K562 (cell line): ENCODE measurements at regions not wholly inside any gene's neighbourhood (a gene's known extent, or its start where the extent isn't known, plus 50 kb on each side); places are given as distances from the start of the nearest gene placed in this dataset.

ENCODE experiments used
- ATAC-seq: fragments of 200-7000 bp; cut with Tn5 transposase; 3 replicates; pipeline ENCODE4 v1.9.1; 2020; ENCODE audit warnings: moderate library complexity
- BruUV-seq: library from RNA; stranded (reverse); fragments of 400-500 nt; replicated peaks from 2 replicates; lab custom pipeline; 2021; lab: Mats Ljungman, UMichigan
- CTCF ChIA-PET: fragments of 300-600 bp; formaldehyde crosslinking; extraction: SDS; loops from one replicate; lab custom pipeline; 2021; ENCODE audit warnings: low intra/inter-chr PET ratio; lab: Yijun Ruan, JAX
- POLR2A ChIA-PET: fragments of 300-600, 350-650 bp; sonication (Branson Sonifier 250); formaldehyde crosslinking; extraction: SDS; loops from one replicate; lab custom pipeline; 2021; ENCODE audit warnings: antibody characterized with exemption, inconsistent platforms; lab: Yijun Ruan, JAX
- DNase-seq, 4 experiments: peaks; one replicate each; pipeline versions ENCODE4 v3.0.0 to v3.0.0-alpha.2; 2011 to 2018; ENCODE audit warnings: low spot score in 3 of 4, mixed read lengths in 3 of 4; ENCODE audit errors: extremely low read depth in 1 of 4
- FAIRE-seq: peaks from 2 replicates; lab custom pipeline; 2011; peaks lifted over from hg19 to GRCh38; lab: Jason Lieb, UNC
- H2AFZ ChIP-seq: 2 replicates; pipeline ENCODE4 v1.6.0; 2011; ENCODE audit warnings: low read depth, low read length, control low read depth, inconsistent platforms
- H3K27ac ChIP-seq: fragments of 200-600 bp; 3 replicates; pipeline ENCODE4 v1.8.0; 2011; ENCODE audit warnings: low read depth, mild to moderate bottlenecking, control low read depth, inconsistent platforms, low read length, moderate library complexity, mixed read lengths; ENCODE audit errors: extremely low read depth
- H3K27me3 ChIP-seq, 2 experiments: fragments of 300-600 bp in 1 of 2; 2 replicates in 1 of 2; 3 replicates in 1 of 2; pipeline versions ENCODE4 v1.6.0 to v1.8.0; 2011; ENCODE audit warnings: inconsistent platforms in 2 of 2, low read length in 2 of 2, mild to moderate bottlenecking in 1 of 2, mixed read lengths in 1 of 2, moderate library complexity in 1 of 2; ENCODE audit not compliant: control insufficient read depth in 2 of 2, insufficient read depth in 2 of 2
- H3K36me3 ChIP-seq: fragments of 300-600 bp; 3 replicates; pipeline ENCODE4 v1.8.0; 2011; ENCODE audit warnings: mild to moderate bottlenecking, low read length, inconsistent platforms; ENCODE audit not compliant: control insufficient read depth, insufficient read depth
- H3K4me1 ChIP-seq, 2 experiments: fragments of 200-600 bp in 1 of 2; replicated peaks in 1 of 2; 2 replicates in 1 of 2; 3 replicates in 1 of 2; pipeline versions ENCODE4 v1.5.1 to v1.8.0; 2011; ENCODE audit warnings: inconsistent platforms in 2 of 2, low read length in 2 of 2, mild to moderate bottlenecking in 1 of 2, mixed read lengths in 1 of 2, moderate library complexity in 1 of 2; ENCODE audit not compliant: control insufficient read depth in 2 of 2, insufficient read depth in 2 of 2
- H3K4me2 ChIP-seq: 2 replicates; pipeline ENCODE4 v1.6.1; 2011; ENCODE audit warnings: low read length, control low read depth, inconsistent platforms, mixed read lengths; ENCODE audit not compliant: insufficient read depth
- H3K4me3 ChIP-seq: fragments of 200-600 bp; sonication (generic), shearing (Covaris generic); 2 replicates; pipeline ENCODE4 v1.5.1; 2016; ENCODE audit warnings: control low read depth, inconsistent platforms
- H3K79me2 ChIP-seq: fragments of 200-600 bp; 3 replicates; pipeline ENCODE4 v1.8.0; 2011; ENCODE audit warnings: low read length, inconsistent platforms; ENCODE audit not compliant: control insufficient read depth, insufficient read depth
- H3K9ac ChIP-seq, 2 experiments: 2 replicates each; pipeline versions ENCODE4 v1.6.0 to v1.6.1; 2011; ENCODE audit warnings: low read depth in 2 of 2, low read length in 2 of 2, control low read depth in 1 of 2, inconsistent platforms in 1 of 2, mild to moderate bottlenecking in 1 of 2, mixed read lengths in 1 of 2; ENCODE audit not compliant: insufficient read depth in 1 of 2
- H3K9me1 ChIP-seq: one replicate; pipeline ENCODE4 v1.6.0; 2011; ENCODE audit warnings: inconsistent platforms, mild to moderate bottlenecking, low read length, moderate library complexity; ENCODE audit not compliant: control insufficient read depth, insufficient read depth
- H3K9me3 ChIP-seq: replicated peaks from 2 replicates; pipeline ENCODE4 v1.5.1; 2011; ENCODE audit warnings: low read depth, low read length, inconsistent platforms; ENCODE audit not compliant: control insufficient read depth, insufficient read depth
- H4K20me1 ChIP-seq: replicated peaks from 2 replicates; pipeline ENCODE4 v1.6.1; 2011; ENCODE audit warnings: low read length, inconsistent platforms, mixed read lengths; ENCODE audit not compliant: control insufficient read depth, insufficient read depth
- ATF4 ChIP-seq: fragments of 450-650 bp; formaldehyde crosslinking; IDR thresholded peaks from 2 replicates; pipeline ENCODE4 v1.4.0; 2022; ENCODE audit warnings: mild to moderate bottlenecking, moderate library complexity
- BRF1 ChIP-seq: IDR thresholded peaks from 3 replicates; pipeline ENCODE4 v1.6.1; 2011; ENCODE audit warnings: borderline replicate concordance, mild to moderate bottlenecking; ENCODE audit not compliant: insufficient read length; ENCODE audit errors: extremely low read depth
- ELF1 ChIP-seq: fragments of 200-800 bp; sonication (Bioruptor generic); IDR thresholded peaks from 2 replicates; pipeline ENCODE4 v1.6.1; 2016; ENCODE audit warnings: missing genetic modification characterization, missing compliant biosample characterization
- ILF3 ChIP-seq: fragments of 450-650 bp; IDR thresholded peaks from 2 replicates; pipeline ENCODE4 v1.6.1; 2018; ENCODE audit warnings: antibody characterized with exemption, mild to moderate bottlenecking, moderate library complexity, borderline replicate concordance
- MIER1 ChIP-seq: fragments of 450-650 bp; IDR thresholded peaks from 2 replicates; pipeline ENCODE4 v1.6.1; 2016; ENCODE audit warnings: antibody characterized with exemption, mild to moderate bottlenecking, low read depth
- MLX ChIP-seq, 2 experiments: fragments of 450-650 bp in 1 of 2; sonication (generic) in 1 of 2; formaldehyde crosslinking; conservative IDR thresholded peaks; 2 replicates each; pipeline versions ENCODE4 v1.4.0 to v1.8.1; 2020 to 2022; ENCODE audit warnings: mild to moderate bottlenecking in 1 of 2, missing genetic modification reagents in 1 of 2
- NFATC3 ChIP-seq: fragments of 450-650 bp; IDR thresholded peaks from 2 replicates; pipeline ENCODE4 v1.6.1; 2017; ENCODE audit warnings: mild to moderate bottlenecking
- SAFB ChIP-seq: fragments of 200-400 bp; formaldehyde crosslinking; IDR thresholded peaks from 2 replicates; pipeline ENCODE4 v1.6.1; 2017; ENCODE audit warnings: low read depth, low read length, borderline replicate concordance
- SMARCA4 ChIP-seq: fragments of 450-650 bp; IDR thresholded peaks from 2 replicates; pipeline ENCODE4 v1.6.1; 2016
- SMARCE1 ChIP-seq: fragments of 450-650 bp; IDR thresholded peaks from 2 replicates; pipeline ENCODE4 v1.7.1; 2016; ENCODE audit warnings: mild to moderate bottlenecking
- SP1 ChIP-seq: sonication (generic); formaldehyde crosslinking; IDR thresholded peaks from 2 replicates; pipeline ENCODE4 v1.8.1; 2022; ENCODE audit warnings: mild to moderate bottlenecking, missing genetic modification reagents
- ZNF512 ChIP-seq: IDR thresholded peaks from 2 replicates; pipeline ENCODE4 v1.6.1; 2016; ENCODE audit warnings: missing genetic modification characterization, missing compliant biosample characterization
- ZSCAN29 ChIP-seq: fragments of 450-650 bp; IDR thresholded peaks from 2 replicates; pipeline ENCODE4 v1.6.1; 2017
- WGBS: fragments of 100-300 bp; shearing (Covaris generic); methylation state at CpG from one replicate; pipeline ENCODE4 v1.1.6; 2016; ENCODE audit warnings: low coverage, mixed read lengths; ENCODE audit not compliant: insufficient coverage; ENCODE audit errors: missing lambda C conversion rate; 5-methylcytosine and 5-hydroxymethylcytosine counted together
- in situ Hi-C: fragments of 300-500 bp; cut with MboI; formaldehyde crosslinking; loops from 4 replicates; pipeline ENCODE4 v1.15.0; 2018; ENCODE audit warnings: inconsistent platforms, mixed read lengths
- intact Hi-C: fragments of 100-400 bp; cut with micrococcal nuclease; formaldehyde crosslinking; loops from 2 replicates; pipeline ENCODE4 v1.14.2; 2022

GRCh38 chr2:153072813-153073212 is 354.4 kb downstream of the ARL6IP6 start (continued):
- TF ChIP-seq BRF1 (no peak), SAFB (no peak), SP1 (CRISPR knock-in tag) (no peak), ILF3 (no peak)

- POLR2A ChIA-PET = no interaction called here
- no peak for ATAC-seq
Observed at GRCh38 chr2:153072077-153072476, 353.7 kb downstream of the ARL6IP6 start.

More at GRCh38 chr2:153072077-153072476, 353.7 kb downstream of the ARL6IP6 start:
- BruUV-seq = no TSS peak
- no peak for DNase-seq
- H3K36me3 ChIP-seq = no peaks in the 10 kb centered on the region
- in situ Hi-C loops = no loop called here
- no peak for TF ChIP-seq MLX (CRISPR knock-in tag; conservative IDR thresholded peaks at IDR 0.05)
- TF ChIP-seq ATF4 (CRISPR knock-in tag) = no peak
- no peak for TF ChIP-seq ZSCAN29
- TF ChIP-seq ZNF512 (tag) = no peak
- TF ChIP-seq MIER1 = no peak
- TF ChIP-seq SMARCA4 = no peak
- TF ChIP-seq ELF1 = no peak
- TF ChIP-seq SMARCE1 = no peak
- no peak for TF ChIP-seq NFATC3
- TF ChIP-seq, all 486 proteins: peak for 0
- Histone ChIP-seq H2AFZ (no peak overlapping the region), H3K27me3 (no peaks in the 10 kb centered on the region), H3K79me2 (no peaks in the 10 kb centered on the region), H3K27ac (no peak overlapping the region), H4K20me1 (no peaks in the 10 kb centered on the region), H3K4me3 (no peak overlapping the region), H3K4me1 (no peaks in the 10 kb centered on the region), H3K9me3 (no peaks in the 10 kb centered on the region), H3K9me1 (no peaks in the 10 kb centered on the region), H3K4me2 (no peak overlapping the region), H3K9ac (no peak overlapping the region)
- intact Hi-C loops = no loop called here
- WGBS = 0% methylated on average over 6 of the region's 6 CpGs
- no peak for FAIRE-seq
- CTCF ChIA-PET = no interaction called here
